DOHH2 (cell line): ENCODE measurements at regions not wholly inside any gene's neighbourhood (a gene's known extent, or its start where the extent isn't known, plus 50 kb on each side); places are given as distances from the start of the nearest gene placed in this dataset.

Source experiments
- H3F3A ChIP-seq: fragments of 200-600 bp; sonication (generic), shearing (Covaris generic); 2 replicates; pipeline ENCODE4 v1.6.0; 2016; ENCODE audit warnings: antibody characterized with exemption, mild to moderate bottlenecking; ENCODE audit not compliant: control insufficient read depth, insufficient read depth
- H3K27ac ChIP-seq: fragments of 200-600 bp; sonication (generic); 2 replicates; pipeline ENCODE4 v1.5.1; 2014; ENCODE audit warnings: low read depth, mild to moderate bottlenecking, low read length, moderate library complexity
- H3K27me3 ChIP-seq: fragments of 200-600 bp; sonication (generic); 2 replicates; pipeline ENCODE4 v1.6.1; 2014; ENCODE audit warnings: mild to moderate bottlenecking, low read length, mixed read lengths; ENCODE audit not compliant: control insufficient read depth
- H3K36me3 ChIP-seq: fragments of 200-600 bp; sonication (generic); 2 replicates; pipeline ENCODE4 v1.6.1; 2014; ENCODE audit warnings: mild to moderate bottlenecking, low read length, moderate library complexity, mixed read lengths; ENCODE audit not compliant: control insufficient read depth
- H3K4me1 ChIP-seq: fragments of 200-600 bp; sonication (generic); 2 replicates; pipeline ENCODE4 v1.6.1; 2014; ENCODE audit warnings: mild to moderate bottlenecking, low read length, mixed read lengths; ENCODE audit not compliant: control insufficient read depth
- H3K4me2 ChIP-seq: fragments of 200-600 bp; sonication (generic); 2 replicates; pipeline ENCODE4 v1.6.0; 2014; ENCODE audit warnings: mild to moderate bottlenecking, low read length, moderate library complexity
- H3K4me3 ChIP-seq: fragments of 200-600 bp; sonication (generic); 2 replicates; pipeline ENCODE4 v1.5.1; 2014; ENCODE audit warnings: mild to moderate bottlenecking, low read length, mixed read lengths
- H3K79me2 ChIP-seq: fragments of 200-600 bp; sonication (generic); 2 replicates; pipeline ENCODE4 v1.6.1; 2014; ENCODE audit warnings: mild to moderate bottlenecking, low read length, mixed read lengths; ENCODE audit not compliant: control insufficient read depth
- H3K9me2 ChIP-seq: fragments of 200-600 bp; sonication (generic); replicated peaks from 2 replicates; pipeline ENCODE4 v1.6.1; 2014; ENCODE audit warnings: mild to moderate bottlenecking, low read length, mixed read lengths; ENCODE audit not compliant: control insufficient read depth
- H3K9me3 ChIP-seq: fragments of 200-600 bp; sonication (generic); 2 replicates; pipeline ENCODE4 v1.6.1; 2014; ENCODE audit warnings: antibody characterized with exemption, low read length, mixed read lengths; ENCODE audit not compliant: control insufficient read depth, insufficient read depth
- H4K20me1 ChIP-seq: fragments of 200-600 bp; sonication (generic); 2 replicates; pipeline ENCODE4 v1.6.0; 2014; ENCODE audit warnings: low read depth, mild to moderate bottlenecking, antibody characterized with exemption, low read length, moderate library complexity; ENCODE audit not compliant: control insufficient read depth, insufficient read depth
- CTCF ChIP-seq: fragments of 200-600 bp; sonication (generic); IDR thresholded peaks from one replicate; pipeline ENCODE4 v1.5.1; 2014; ENCODE audit warnings: antibody characterized with exemption, mild to moderate bottlenecking, low read depth, low read length; ENCODE audit not compliant: poor library complexity, severe bottlenecking
- EZH2phosphoT487 ChIP-seq: fragments of 200-600 bp; sonication (generic); IDR thresholded peaks from 2 replicates; pipeline ENCODE4 v1.6.1; 2017; ENCODE audit warnings: borderline replicate concordance, mild to moderate bottlenecking, antibody characterized with exemption, low read length, moderate library complexity, mixed read lengths

- no peaks in the 10 kb centered on the region for H4K20me1 ChIP-seq
- peak overlapping the region; percentile 89 for H3K27ac ChIP-seq
- no peaks in the 10 kb centered on the region for H3K36me3 ChIP-seq
- H3K9me3 ChIP-seq, result peaks cover 13% of the 10 kb centered on the region; the same call in 1 of the 2 replicates
- H3K4me3 ChIP-seq, result peak overlapping the region; percentile 44
- no peaks in the 10 kb centered on the region for H3K79me2 ChIP-seq
- H3K9me2 ChIP-seq, result no peaks in the 10 kb centered on the region
- peaks cover 16% of the 10 kb centered on the region for H3F3A ChIP-seq
- H3K4me2 ChIP-seq, result peak overlapping the region; percentile 62
- H3K27me3 ChIP-seq, result no peaks in the 10 kb centered on the region
- TF ChIP-seq CTCF, result no peak
- TF ChIP-seq EZH2phosphoT487, result no peak
- peaks cover 54% of the 10 kb centered on the region for H3K4me1 ChIP-seq
Observed at GRCh38 chr13:24624801-24625231, 55.4 kb upstream of the ATP12A start.

GRCh38 chr13:24625331-24625731 is 54.9 kb upstream of the ATP12A start:
- H3K9me3 ChIP-seq, result peaks cover 13% of the 10 kb centered on the region; the same call in 1 of the 2 replicates
- no peaks in the 10 kb centered on the region for H3K9me2 ChIP-seq
- H3K4me1 ChIP-seq, result peaks cover 54% of the 10 kb centered on the region
- H4K20me1 ChIP-seq, result no peaks in the 10 kb centered on the region
- H3K27ac ChIP-seq, result peak overlapping the region; percentile 89
- H3K4me3 ChIP-seq, result peak overlapping the region; percentile 44
- H3K27me3 ChIP-seq, result no peaks in the 10 kb centered on the region
- H3K36me3 ChIP-seq, result no peaks in the 10 kb centered on the region
- TF ChIP-seq EZH2phosphoT487 (no peak), CTCF (no peak)
- H3K4me2 ChIP-seq, result peak overlapping the region; percentile 62
- H3F3A ChIP-seq, result peaks cover 16% of the 10 kb centered on the region
- no peaks in the 10 kb centered on the region for H3K79me2 ChIP-seq

GRCh38 chr13:24625870-24626849 is 54.0 kb upstream of the ATP12A start:
- no peaks in the 10 kb centered on the region for H3K27me3 ChIP-seq
- H3K4me2 ChIP-seq, result peak overlapping the region; percentile 62

More at GRCh38 chr13:24625870-24626849, 54.0 kb upstream of the ATP12A start:
- no peaks in the 10 kb centered on the region for H4K20me1 ChIP-seq
- peaks cover 57% of the 10 kb centered on the region for H3K4me1 ChIP-seq
- peaks cover 16% of the 10 kb centered on the region for H3F3A ChIP-seq
- no peaks in the 10 kb centered on the region for H3K9me2 ChIP-seq
- H3K4me3 ChIP-seq, result peak overlapping the region; percentile 44
- peak overlapping the region; percentile 89 for H3K27ac ChIP-seq
- no peaks in the 10 kb centered on the region for H3K79me2 ChIP-seq
- TF ChIP-seq CTCF (peak; percentile 12), EZH2phosphoT487 (no peak)
- H3K9me3 ChIP-seq, result peaks cover 13% of the 10 kb centered on the region; the same call in 1 of the 2 replicates
- H3K36me3 ChIP-seq, result no peaks in the 10 kb centered on the region
